ENCODE measurements at regions not wholly inside any gene's neighbourhood (a gene's known extent, or its start where the extent isn't known, plus 50 kb on each side); places are given as distances from the start of the nearest gene placed in this dataset.
"Not testable (repeated sequence)": the region's sequence is repeated elsewhere in the genome, so short reads cannot be mapped to it uniquely, and the experiment has no call there.

GRCh38 chr3:20844851-20845250 lies 658.8 kb upstream of the SGO1 start:
- Histone ChIP-seq H3K9ac (ENCODE audit: low read depth, low read length) (no peak overlapping the region), H3K36me3 (ENCODE audit: insufficient read depth, low read depth, low read length) (no peaks in the 10 kb centered on the region), H3K4me1 (ENCODE audit: insufficient read depth, low read length) (peaks cover 7% of the 10 kb centered on the region; the same call in 1 of the 2 replicates), H3K9me3 (ENCODE audit: insufficient read depth, low read depth, low read length) (no peaks in the 10 kb centered on the region), H3K27ac (ENCODE audit: low read length) (no peak overlapping the region), H3K4me3 (ENCODE audit: low read length) (no peak overlapping the region), H3K27me3 (ENCODE audit: insufficient read depth, low read length) (no peaks in the 10 kb centered on the region)

GRCh38 chr3:20842594-20843436 lies 656.8 kb upstream of the SGO1 start:
- Histone ChIP-seq H3K4me1 (ENCODE audit: insufficient read depth, low read length) (peaks cover 7% of the 10 kb centered on the region; the same call in 1 of the 2 replicates), H3K9ac (ENCODE audit: low read depth, low read length) (no peak overlapping the region), H3K27me3 (ENCODE audit: insufficient read depth, low read length) (no peaks in the 10 kb centered on the region), H3K27ac (ENCODE audit: low read length) (no peak overlapping the region), H3K9me3 (ENCODE audit: insufficient read depth, low read depth, low read length) (no peaks in the 10 kb centered on the region), H3K4me3 (ENCODE audit: low read length) (no peak overlapping the region), H3K36me3 (ENCODE audit: insufficient read depth, low read depth, low read length) (no peaks in the 10 kb centered on the region)

GRCh38 chr3:20842002-20842401 lies 656.0 kb upstream of the SGO1 start:
- Histone ChIP-seq H3K27me3 (ENCODE audit: insufficient read depth, low read length) (no peaks in the 10 kb centered on the region), H3K4me1 (ENCODE audit: insufficient read depth, low read length) (peaks cover 7% of the 10 kb centered on the region; the same call in 1 of the 2 replicates), H3K9ac (ENCODE audit: low read depth, low read length) (no peak overlapping the region), H3K27ac (ENCODE audit: low read length) (no peak overlapping the region), H3K36me3 (ENCODE audit: insufficient read depth, low read depth, low read length) (no peaks in the 10 kb centered on the region), H3K4me3 (ENCODE audit: low read length) (no peak overlapping the region), H3K9me3 (ENCODE audit: insufficient read depth, low read depth, low read length) (no peaks in the 10 kb centered on the region)

GRCh38 chr3:20837676-20838302 lies 651.8 kb upstream of the SGO1 start:
- Histone ChIP-seq H3K4me3 (ENCODE audit: low read length) (no peak overlapping the region), H3K27me3 (ENCODE audit: insufficient read depth, low read length) (no peaks in the 10 kb centered on the region), H3K9me3 (ENCODE audit: insufficient read depth, low read depth, low read length) (no peaks in the 10 kb centered on the region), H3K27ac (ENCODE audit: low read length) (no peak overlapping the region), H3K9ac (ENCODE audit: low read depth, low read length) (no peak overlapping the region), H3K36me3 (ENCODE audit: insufficient read depth, low read depth, low read length) (no peaks in the 10 kb centered on the region), H3K4me1 (ENCODE audit: insufficient read depth, low read length) (no peaks in the 10 kb centered on the region)

GRCh38 chr3:20836801-20837200 lies 650.8 kb upstream of the SGO1 start:
- H3K27ac ChIP-seq (ENCODE audit: low read length), result no peak overlapping the region
- H3K9ac ChIP-seq (ENCODE audit: low read depth, low read length), result no peak overlapping the region
- H3K9me3 ChIP-seq (ENCODE audit: insufficient read depth, low read depth, low read length), result no peaks in the 10 kb centered on the region
- no peaks in the 10 kb centered on the region for H3K27me3 ChIP-seq (ENCODE audit: insufficient read depth, low read length)
- no peaks in the 10 kb centered on the region for H3K4me1 ChIP-seq (ENCODE audit: insufficient read depth, low read length)
- no peaks in the 10 kb centered on the region for H3K36me3 ChIP-seq (ENCODE audit: insufficient read depth, low read depth, low read length)
- H3K4me3 ChIP-seq (ENCODE audit: low read length), result no peak overlapping the region

- no peak overlapping the region for H3K27ac ChIP-seq (ENCODE audit: low read length)
- no peaks in the 10 kb centered on the region for H3K4me1 ChIP-seq (ENCODE audit: insufficient read depth, low read length)
- H3K9me3 ChIP-seq (ENCODE audit: insufficient read depth, low read depth, low read length), result no peaks in the 10 kb centered on the region
- H3K36me3 ChIP-seq (ENCODE audit: insufficient read depth, low read depth, low read length), result no peaks in the 10 kb centered on the region
- H3K27me3 ChIP-seq (ENCODE audit: insufficient read depth, low read length), result no peaks in the 10 kb centered on the region
- H3K9ac ChIP-seq (ENCODE audit: low read depth, low read length), result no peak overlapping the region
- H3K4me3 ChIP-seq (ENCODE audit: low read length), result no peak overlapping the region
Observed at GRCh38 chr3:20832963-20833362, 647.0 kb upstream of the SGO1 start.

GRCh38 chr3:20822251-20822650 lies 636.2 kb upstream of the SGO1 start:
- Histone ChIP-seq H3K27ac (ENCODE audit: low read length) (no peak overlapping the region), H3K27me3 (ENCODE audit: insufficient read depth, low read length) (no peaks in the 10 kb centered on the region), H3K9me3 (ENCODE audit: insufficient read depth, low read depth, low read length) (peaks cover 18% of the 10 kb centered on the region), H3K9ac (ENCODE audit: low read depth, low read length) (no peak overlapping the region), H3K4me3 (ENCODE audit: low read length) (no peak overlapping the region), H3K36me3 (ENCODE audit: insufficient read depth, low read depth, low read length) (no peaks in the 10 kb centered on the region), H3K4me1 (ENCODE audit: insufficient read depth, low read length) (no peaks in the 10 kb centered on the region)

GRCh38 chr3:20820872-20821271 lies 634.9 kb upstream of the SGO1 start:
- not testable (repeated sequence) for H3K4me1 ChIP-seq (ENCODE audit: insufficient read depth, low read length); H3K27ac ChIP-seq (ENCODE audit: low read length)

GRCh38 chr3:20811631-20812030 lies 625.6 kb upstream of the SGO1 start:
- Histone ChIP-seq H3K4me1 (ENCODE audit: insufficient read depth, low read length) (peaks cover 2% of the 10 kb centered on the region; the same call in 1 of the 2 replicates), H3K9me3 (ENCODE audit: insufficient read depth, low read depth, low read length) (no peaks in the 10 kb centered on the region), H3K36me3 (ENCODE audit: insufficient read depth, low read depth, low read length) (no peaks in the 10 kb centered on the region), H3K4me3 (ENCODE audit: low read length) (no peak overlapping the region), H3K9ac (ENCODE audit: low read depth, low read length) (no peak overlapping the region), H3K27me3 (ENCODE audit: insufficient read depth, low read length) (no peaks in the 10 kb centered on the region), H3K27ac (ENCODE audit: low read length) (no peak overlapping the region)

More at GRCh38 chr3:20820872-20821271, 634.9 kb upstream of the SGO1 start:
- H3K9me3 ChIP-seq (ENCODE audit: insufficient read depth, low read depth, low read length), result peaks cover 17% of the 10 kb centered on the region
- H3K9ac ChIP-seq (ENCODE audit: low read depth, low read length); H3K36me3 ChIP-seq (ENCODE audit: insufficient read depth, low read depth, low read length); H3K27me3 ChIP-seq (ENCODE audit: insufficient read depth, low read length); H3K4me3 ChIP-seq (ENCODE audit: low read length): not testable (repeated sequence)

GRCh38 chr3:20811006-20811405 lies 625.0 kb upstream of the SGO1 start:
- Histone ChIP-seq H3K4me3 (ENCODE audit: low read length) (no peak overlapping the region), H3K9ac (ENCODE audit: low read depth, low read length) (no peak overlapping the region), H3K27ac (ENCODE audit: low read length) (no peak overlapping the region), H3K9me3 (ENCODE audit: insufficient read depth, low read depth, low read length) (no peaks in the 10 kb centered on the region), H3K36me3 (ENCODE audit: insufficient read depth, low read depth, low read length) (no peaks in the 10 kb centered on the region), H3K4me1 (ENCODE audit: insufficient read depth, low read length) (peaks cover 7% of the 10 kb centered on the region; the same call in 1 of the 2 replicates), H3K27me3 (ENCODE audit: insufficient read depth, low read length) (no peaks in the 10 kb centered on the region)

GRCh38 chr3:20810555-20810954 lies 624.5 kb upstream of the SGO1 start:
- Histone ChIP-seq H3K9ac (ENCODE audit: low read depth, low read length) (no peak overlapping the region), H3K27ac (ENCODE audit: low read length) (no peak overlapping the region), H3K36me3 (ENCODE audit: insufficient read depth, low read depth, low read length) (no peaks in the 10 kb centered on the region), H3K4me3 (ENCODE audit: low read length) (no peak overlapping the region), H3K4me1 (ENCODE audit: insufficient read depth, low read length) (peaks cover 7% of the 10 kb centered on the region; the same call in 1 of the 2 replicates), H3K27me3 (ENCODE audit: insufficient read depth, low read length) (no peaks in the 10 kb centered on the region), H3K9me3 (ENCODE audit: insufficient read depth, low read depth, low read length) (no peaks in the 10 kb centered on the region)

GRCh38 chr3:20809356-20809755 lies 623.4 kb upstream of the SGO1 start:
- no peaks in the 10 kb centered on the region for H3K9me3 ChIP-seq (ENCODE audit: insufficient read depth, low read depth, low read length)
- H3K9ac ChIP-seq (ENCODE audit: low read depth, low read length), result no peak overlapping the region
- H3K36me3 ChIP-seq (ENCODE audit: insufficient read depth, low read depth, low read length), result no peaks in the 10 kb centered on the region
- H3K27ac ChIP-seq (ENCODE audit: low read length), result no peak overlapping the region
- H3K4me1 ChIP-seq (ENCODE audit: insufficient read depth, low read length), result peaks cover 7% of the 10 kb centered on the region; the same call in 1 of the 2 replicates
- H3K27me3 ChIP-seq (ENCODE audit: insufficient read depth, low read length), result no peaks in the 10 kb centered on the region
- H3K4me3 ChIP-seq (ENCODE audit: low read length), result no peak overlapping the region

All from iPS-20b (cell line).